Effector CD4-positive, alpha-beta T cell (primary cell): ENCODE measurements at regions not wholly inside any gene's neighbourhood (a gene's known extent, or its start where the extent isn't known, plus 50 kb on each side); places are given as distances from the start of the nearest gene placed in this dataset.

Source experiments
- DNase-seq: peaks from one replicate; pipeline ENCODE4 v3.0.0-alpha.2; 2020

DNA sequence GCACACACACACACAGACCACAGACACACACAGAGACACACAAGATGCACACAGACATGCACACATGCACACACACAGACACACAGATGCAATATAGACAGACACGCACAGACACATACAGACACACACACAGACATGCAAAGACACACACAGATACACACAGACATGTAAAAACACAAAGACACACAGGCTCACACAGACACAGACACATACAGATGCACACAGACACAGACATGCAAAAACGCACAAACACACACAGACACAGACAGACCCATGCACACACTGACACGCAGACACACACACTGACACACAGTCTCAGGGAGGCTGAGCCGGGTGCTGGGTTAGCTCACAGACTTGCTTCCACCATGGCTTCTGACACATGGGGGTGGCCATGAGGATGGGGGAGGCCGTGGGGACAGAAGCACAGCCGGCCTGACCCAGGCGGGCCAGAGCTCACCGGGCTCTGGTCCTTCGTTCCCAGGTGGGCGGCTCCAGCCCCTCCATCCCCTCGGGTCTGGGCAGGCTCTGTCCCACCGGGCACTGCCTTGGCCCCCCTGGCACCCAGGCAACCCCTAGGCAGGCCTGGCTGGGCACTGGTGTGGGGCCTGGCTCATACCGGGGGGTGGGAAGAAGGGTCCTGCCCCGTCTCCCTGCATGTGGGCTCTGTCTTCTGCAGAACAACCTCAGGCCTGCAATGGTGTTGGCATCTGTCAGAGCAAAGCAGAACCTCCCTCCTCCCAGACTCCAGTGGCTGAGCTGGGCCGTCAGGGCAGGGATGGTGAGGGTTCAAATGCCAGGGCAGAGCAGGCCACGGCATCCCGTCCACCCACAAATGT is 1489.5 kb downstream of the BRD1 start:
- no peak for DNase-seq

GRCh38 chr22:48336339-48337060 is 1491.2 kb downstream of the BRD1 start:
- DNase-seq, result no peak

DNA sequence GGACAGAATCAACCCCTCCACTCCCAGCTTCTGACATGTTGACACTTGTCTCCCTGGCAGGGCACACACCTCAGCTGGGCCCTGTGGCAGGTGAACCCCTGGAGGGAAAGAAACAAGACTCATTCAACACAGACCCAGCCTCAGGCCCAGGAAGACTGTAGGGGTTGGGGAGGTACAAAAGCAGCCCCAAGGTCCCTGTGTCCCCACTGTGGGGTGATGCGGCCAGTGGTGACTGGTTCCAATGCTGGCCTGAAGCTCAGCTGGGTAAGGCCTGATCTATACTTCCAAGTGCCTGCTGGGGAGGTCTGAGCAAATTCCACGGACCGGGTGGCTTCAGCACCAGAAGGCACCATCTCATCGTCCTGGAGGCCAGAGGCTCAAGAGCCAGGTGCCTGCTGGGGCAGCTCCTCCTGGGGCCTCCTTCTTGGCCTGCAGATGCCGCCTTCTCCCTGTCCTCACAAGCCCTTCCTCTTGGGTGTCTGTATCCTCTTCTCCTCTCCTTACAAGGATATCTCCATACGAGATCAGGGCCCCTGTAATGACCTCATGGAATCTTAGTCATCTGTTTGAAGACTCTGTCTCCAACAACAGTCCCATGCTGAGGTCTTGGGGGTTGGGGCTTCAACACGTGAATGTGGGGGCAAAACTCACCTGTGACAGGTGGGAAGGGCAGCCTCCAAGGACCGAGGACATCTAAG is 1492.1 kb downstream of the BRD1 start:
- DNase-seq, result no peak

DNA sequence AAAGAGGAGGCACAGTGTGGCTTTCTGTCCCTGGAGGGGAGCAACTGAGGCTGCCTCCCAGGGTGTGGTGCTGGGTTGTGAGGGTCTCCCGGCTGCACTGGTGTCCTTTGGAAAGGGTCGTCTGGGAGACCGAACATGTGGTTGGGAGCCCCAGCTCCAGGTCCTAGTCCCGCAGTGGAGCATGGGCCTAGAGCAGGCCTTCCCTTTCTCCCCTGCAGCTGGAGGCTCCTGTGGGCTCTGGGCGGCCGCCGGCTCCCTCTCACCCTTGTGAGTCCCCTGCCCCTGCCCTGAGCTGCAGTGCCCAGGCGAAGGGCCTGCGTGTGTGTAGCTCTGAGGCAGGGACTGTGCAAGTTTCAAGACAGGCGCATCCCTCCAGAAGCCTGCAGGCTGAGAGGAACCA is 1492.7 kb downstream of the BRD1 start:
- DNase-seq, result no peak

- DNase-seq, result no peak
Observed at GRCh38 chr22:48333816-48334735, 1493.6 kb downstream of the BRD1 start.

GRCh38 chr22:48333323-48333763 is 1494.3 kb downstream of the BRD1 start:
- no peak for DNase-seq

- DNase-seq, result no peak
Observed at GRCh38 chr22:48332438-48333322, 1495.0 kb downstream of the BRD1 start.

DNA sequence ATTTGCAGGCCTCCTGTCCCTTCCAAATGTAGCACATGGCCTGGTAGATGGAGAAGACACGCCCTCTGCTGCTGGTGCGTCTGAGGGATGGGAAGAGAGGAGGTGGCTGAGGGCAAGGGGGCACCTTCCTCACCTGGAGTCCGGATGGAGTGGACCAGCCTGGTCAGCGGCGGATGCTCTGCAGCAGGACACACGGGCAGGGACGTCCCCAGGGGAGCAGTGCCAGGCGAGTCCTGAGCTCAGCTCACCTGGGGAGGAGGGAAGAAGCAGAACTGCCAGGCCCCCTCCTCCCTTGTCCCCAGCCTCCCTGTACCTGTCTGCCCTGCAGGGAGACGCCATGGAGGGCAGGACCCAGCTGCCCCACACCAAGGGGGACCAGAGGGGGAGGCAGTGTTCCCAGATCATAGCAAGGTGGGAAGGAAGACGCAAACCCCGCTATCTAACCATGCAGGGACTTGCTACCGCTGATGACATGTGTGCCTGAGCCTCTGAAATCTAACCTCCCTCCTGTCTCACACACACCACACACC is 1495.9 kb downstream of the BRD1 start:
- no peak for DNase-seq

DNA sequence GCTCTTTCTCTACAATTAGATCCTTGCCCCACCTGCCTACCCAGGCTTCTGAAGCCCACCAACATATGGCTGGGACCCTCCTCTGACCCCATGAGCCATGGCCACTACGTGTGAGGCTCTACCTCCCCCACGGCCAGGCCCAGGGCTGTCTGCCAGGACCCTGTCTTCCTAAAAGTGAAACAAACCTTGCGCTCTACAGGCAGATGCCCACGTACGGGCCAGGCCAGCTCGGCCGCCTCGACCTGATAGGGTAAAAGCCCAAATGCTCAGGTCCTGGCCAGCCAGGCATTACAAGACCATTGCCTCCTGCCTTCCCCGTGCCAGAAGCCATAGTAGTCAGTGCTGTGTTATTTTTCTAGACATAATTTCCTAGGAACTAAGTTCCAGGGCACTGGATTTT is 1496.4 kb downstream of the BRD1 start:
- no peak for DNase-seq

- no peak for DNase-seq
Observed at GRCh38 chr22:48327721-48328120, 1500.0 kb downstream of the BRD1 start.

DNA sequence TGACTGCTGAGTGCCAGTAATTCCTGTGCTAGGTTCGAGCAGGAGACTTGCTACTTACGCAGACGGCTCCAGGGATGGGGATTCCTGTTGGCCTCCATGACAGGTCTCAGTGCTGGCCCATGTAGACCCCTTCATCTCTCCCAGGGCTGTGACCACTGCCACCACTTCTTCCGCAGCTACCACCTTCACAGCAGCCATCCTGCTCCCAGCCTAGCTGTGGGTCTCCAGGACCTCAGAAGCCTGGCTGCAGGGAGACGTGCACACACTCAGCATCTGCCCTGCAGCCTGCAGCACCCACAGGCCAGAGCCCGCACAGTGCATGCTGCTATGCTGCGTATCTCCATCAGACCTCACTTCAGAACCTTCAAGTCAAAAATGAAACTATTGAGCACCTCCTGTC is 1503.9 kb downstream of the BRD1 start:
- no peak for DNase-seq

DNA sequence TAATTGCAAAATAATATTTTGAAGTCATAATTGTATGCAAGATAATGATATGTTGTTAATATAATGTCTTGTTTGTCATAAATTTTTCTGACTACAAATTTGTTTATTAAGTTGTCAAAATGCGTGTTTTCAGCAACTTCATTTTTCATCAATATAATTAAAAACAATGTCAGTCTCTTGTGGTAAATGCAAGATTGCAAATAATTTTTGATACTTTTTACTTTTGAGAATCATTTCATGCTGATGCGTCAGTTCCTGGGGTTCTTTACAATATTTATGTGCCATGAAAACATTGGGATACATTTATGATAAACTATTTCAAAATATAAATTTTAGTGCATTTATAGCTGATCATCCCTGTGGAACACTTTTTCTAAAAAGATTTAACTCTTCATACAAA is 1504.8 kb downstream of the BRD1 start:
- DNase-seq, result no peak

DNA sequence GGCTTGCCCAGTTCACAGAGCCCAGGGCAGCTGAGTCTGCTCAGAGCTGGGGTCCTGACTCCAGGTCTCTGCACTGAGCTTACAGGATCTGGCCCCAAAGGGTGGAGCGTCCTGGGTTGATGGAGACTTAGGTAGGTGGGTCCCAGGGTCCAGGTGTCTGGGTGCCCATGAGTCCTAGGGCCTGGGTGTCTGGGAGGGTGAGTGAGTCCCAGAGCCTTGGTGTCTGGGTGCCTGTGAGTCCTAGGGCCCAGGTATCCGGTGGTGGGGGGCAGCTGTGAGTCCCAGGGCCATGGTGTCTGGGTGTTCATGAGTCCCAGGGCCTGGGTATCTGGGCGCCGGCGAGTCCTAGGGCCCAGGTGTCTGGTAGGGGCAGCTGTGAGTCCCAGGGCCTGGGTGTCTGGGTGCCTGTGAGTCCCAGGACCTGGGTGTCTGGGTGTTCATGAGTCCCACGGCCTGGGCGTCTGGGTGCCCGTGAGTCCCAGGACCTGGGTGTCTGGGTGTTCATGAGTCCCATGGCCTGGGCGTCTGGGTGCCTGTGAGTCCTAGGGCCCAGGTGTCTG is 1505.6 kb downstream of the BRD1 start:
- no peak for DNase-seq

- no peak for DNase-seq
Observed at GRCh38 chr22:48320683-48321451, 1506.8 kb downstream of the BRD1 start.

DNA sequence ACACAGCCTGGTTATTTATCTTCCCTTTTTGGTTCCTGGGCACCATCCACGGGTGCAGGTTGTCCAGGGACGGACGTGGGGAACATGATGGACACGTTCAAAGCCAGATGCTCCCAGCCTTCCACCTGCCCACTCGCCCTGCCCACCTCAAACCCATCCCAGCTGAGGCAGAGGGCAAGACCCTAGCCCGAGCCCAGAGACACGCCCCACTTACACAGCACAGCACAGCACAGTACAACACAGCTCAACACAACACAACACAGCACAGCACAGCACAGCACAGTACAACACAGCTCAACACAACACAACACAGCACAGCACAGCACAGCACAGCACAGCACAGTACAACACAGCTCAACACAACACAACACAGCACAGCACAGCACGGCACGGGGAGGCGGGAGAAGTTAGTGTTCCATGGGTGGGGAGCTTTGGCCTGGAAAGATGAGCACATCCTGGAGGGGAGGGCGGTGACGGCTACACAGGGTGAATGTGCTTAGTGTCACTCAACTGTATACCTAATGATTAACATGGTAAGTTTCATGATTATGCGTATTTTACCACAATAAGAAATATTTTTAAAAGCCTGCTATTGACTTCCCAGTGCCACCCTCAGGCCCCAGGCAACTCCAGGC is 1507.5 kb downstream of the BRD1 start:
- no peak for DNase-seq

DNA sequence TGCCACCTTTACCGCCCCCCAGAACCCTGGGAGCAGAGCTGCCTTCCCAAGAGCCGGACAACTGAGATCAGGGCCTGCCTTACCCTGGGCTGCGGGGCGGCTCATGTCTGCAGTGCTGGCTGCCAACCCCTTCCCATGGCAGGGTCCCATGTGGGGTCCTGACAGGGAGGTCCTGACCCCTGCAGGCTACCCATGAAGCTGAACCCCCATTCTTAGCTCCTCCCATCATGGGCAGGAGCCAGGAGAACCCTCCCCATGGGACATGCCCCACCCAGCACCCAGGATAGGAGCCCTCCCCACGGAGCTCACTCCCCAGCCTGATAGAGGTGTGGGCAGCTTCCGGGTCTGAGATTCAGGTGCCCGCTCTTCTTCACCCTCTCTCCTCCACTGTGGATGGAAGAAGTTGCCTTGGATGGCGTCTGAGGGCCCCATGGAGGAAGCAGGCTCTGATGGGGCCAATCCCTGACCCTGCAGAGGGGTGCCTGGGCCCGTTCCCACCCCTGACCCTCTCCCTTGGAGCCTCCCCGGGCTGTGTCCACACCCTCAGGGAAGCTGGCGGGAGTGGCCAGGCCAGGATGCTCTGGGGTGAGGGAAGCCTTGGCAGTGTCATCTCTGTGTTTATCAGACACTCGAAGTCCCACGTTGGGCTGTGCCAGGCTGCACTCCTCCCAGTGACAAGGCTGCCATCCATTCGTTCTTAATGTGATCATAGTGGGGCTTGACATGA is 1508.2 kb downstream of the BRD1 start:
- no peak for DNase-seq

DNA sequence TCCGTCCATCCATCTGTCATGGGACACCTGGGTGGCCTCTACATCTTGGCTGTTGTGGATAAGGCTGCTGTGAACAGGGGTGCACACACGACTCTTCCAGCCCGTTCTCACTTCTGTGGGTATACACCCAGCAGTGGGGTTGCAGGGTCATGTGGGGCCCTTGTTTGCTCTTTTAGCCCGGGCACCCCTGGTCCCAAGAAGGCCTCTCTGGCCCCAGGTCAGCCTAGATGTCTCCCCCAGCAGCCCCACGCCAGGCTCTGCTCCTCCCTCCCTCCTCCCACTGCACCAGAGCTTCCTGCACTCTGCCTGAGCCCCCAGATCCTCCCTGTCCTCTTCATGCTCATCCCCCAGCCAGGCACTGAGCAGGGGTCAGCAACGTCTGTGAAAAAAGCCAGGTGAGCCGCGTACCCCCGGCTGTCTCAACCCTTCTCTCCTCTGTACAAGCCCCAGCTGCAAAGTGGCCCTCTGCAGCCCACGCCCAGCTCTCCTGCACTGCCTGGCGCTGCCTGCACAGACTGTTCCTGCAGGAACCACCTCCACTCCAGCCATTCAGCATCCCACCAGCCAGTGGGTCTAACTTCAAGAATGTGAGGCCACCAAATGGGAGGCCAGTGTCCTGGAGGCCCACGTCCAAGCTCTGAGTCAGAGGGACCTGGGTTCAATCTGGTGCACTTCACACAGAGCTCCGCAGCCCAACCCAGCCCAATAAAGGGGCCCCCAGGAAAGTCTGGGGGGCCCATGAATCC is 1508.9 kb downstream of the BRD1 start:
- DNase-seq, result no peak

DNA sequence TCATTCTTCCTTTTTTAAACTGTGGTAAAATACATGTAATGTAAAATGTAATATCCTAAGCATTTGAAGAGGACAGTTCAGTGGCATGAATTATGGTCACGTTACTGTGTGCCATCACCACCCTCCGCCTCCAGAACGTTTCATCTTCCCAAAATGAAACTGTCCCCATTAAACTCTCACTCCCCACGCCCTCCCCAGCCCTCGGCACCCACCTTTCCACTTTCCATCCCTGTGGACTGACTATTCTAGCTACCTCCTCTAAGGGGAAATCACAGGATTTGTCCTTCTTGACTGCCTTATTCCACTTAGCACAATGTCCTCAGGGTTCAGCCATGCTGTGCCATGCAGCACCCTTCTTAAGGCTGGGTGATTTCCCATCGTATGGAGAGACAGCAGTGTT is 1509.5 kb downstream of the BRD1 start:
- no peak for DNase-seq
